PC-3 (cell line): ENCODE measurements at regions not wholly inside any gene's neighbourhood (a gene's known extent, or its start where the extent isn't known, plus 50 kb on each side); places are given as distances from the start of the nearest gene placed in this dataset.

Experiments
- ATAC-seq: fragments of 200-7000 bp; cut with Tn5 transposase; 2 replicates; pipeline ENCODE4 v1.9.1; 2020; ENCODE audit warnings: mild to moderate bottlenecking, moderate library complexity
- BruUV-seq: library from RNA; stranded (reverse); fragments of 400-500 nt; replicated peaks from 2 replicates; lab custom pipeline; 2021; lab: Mats Ljungman, UMichigan
- CTCF ChIA-PET: fragments of 300-600 bp; sonication (Branson Sonifier 250); formaldehyde crosslinking; loops from one replicate; lab custom pipeline; 2022; ENCODE audit warnings: antibody characterized with exemption; lab: Charles Lee
- POLR2A ChIA-PET: fragments of 300-600 bp; sonication (Branson Sonifier 250); formaldehyde crosslinking; loops from one replicate; lab custom pipeline; 2022; ENCODE audit warnings: antibody characterized with exemption; ENCODE audit not compliant: unreplicated experiment; lab: Charles Lee
- DNase-seq: peaks from one replicate; pipeline ENCODE4 v3.0.0-alpha.2; 2015
- H2AFZ ChIP-seq: fragments of 300-600 bp; sonication (generic); 2 replicates; pipeline ENCODE4 v1.6.0; 2016; ENCODE audit warnings: antibody characterized with exemption, low read length
- H3F3A ChIP-seq: fragments of 300-600 bp; sonication (generic); one replicate; pipeline ENCODE4 v1.6.0; 2017; ENCODE audit warnings: antibody characterized with exemption, low read length, control low read depth, mild to moderate bottlenecking; ENCODE audit not compliant: unreplicated experiment
- H3K27ac ChIP-seq: fragments of 300-600 bp; sonication (generic); 2 replicates; pipeline ENCODE4 v1.5.1; 2016; ENCODE audit warnings: mild to moderate bottlenecking, low read length
- H3K27me3 ChIP-seq: fragments of 300-600 bp; sonication (generic); 2 replicates; pipeline ENCODE4 v1.6.1; 2016; ENCODE audit warnings: low read length, mixed read lengths
- H3K36me3 ChIP-seq: fragments of 300-600 bp; sonication (generic); 2 replicates; pipeline ENCODE4 v1.6.1; 2016; ENCODE audit warnings: low read depth, mixed run types, low read length, mixed read lengths
- H3K4me1 ChIP-seq: fragments of 300-600 bp; sonication (generic); 2 replicates; pipeline ENCODE4 v1.5.1; 2016; ENCODE audit warnings: low read length; ENCODE audit not compliant: insufficient read depth
- H3K4me2 ChIP-seq: fragments of 300-600 bp; sonication (generic); 2 replicates; pipeline ENCODE4 v1.6.0; 2016; ENCODE audit warnings: low read length
- H3K4me3 ChIP-seq: fragments of 300-600 bp; sonication (generic); 2 replicates; pipeline ENCODE4 v1.5.1; 2016; ENCODE audit warnings: mild to moderate bottlenecking, low read length, mixed read lengths
- H3K79me2 ChIP-seq: fragments of 300-600 bp; sonication (generic); 2 replicates; pipeline ENCODE4 v1.6.1; 2017; ENCODE audit warnings: low read length, mixed read lengths
- H3K9ac ChIP-seq: fragments of 300-600 bp; sonication (generic); 2 replicates; pipeline ENCODE4 v1.6.0; 2016; ENCODE audit warnings: mild to moderate bottlenecking, low read length
- H3K9me2 ChIP-seq: fragments of 300-600 bp; sonication (generic); replicated peaks from 2 replicates; pipeline ENCODE4 v1.6.1; 2016; ENCODE audit warnings: mixed run types, low read length, mixed read lengths
- H3K9me3 ChIP-seq: fragments of 300-600 bp; sonication (generic); 2 replicates; pipeline ENCODE4 v1.6.1; 2016; ENCODE audit warnings: low read length, mixed read lengths
- H4K20me1 ChIP-seq: fragments of 300-600 bp; sonication (generic); 2 replicates; pipeline ENCODE4 v1.6.1; 2016; ENCODE audit warnings: low read length, mixed read lengths
- CTCF ChIP-seq: fragments of 300-600 bp; sonication (generic); conservative IDR thresholded peaks from 2 replicates; pipeline ENCODE4 v1.5.1; 2017; ENCODE audit warnings: antibody characterized with exemption, low read depth, mild to moderate bottlenecking, low read length
- EZH2 ChIP-seq: fragments of 300-600 bp; sonication (generic); IDR thresholded peaks from one replicate; pipeline ENCODE4 v1.6.1; 2017; ENCODE audit warnings: antibody characterized with exemption, mild to moderate bottlenecking, low read length; ENCODE audit not compliant: unreplicated experiment
- EZH2phosphoT487 ChIP-seq: fragments of 300-600 bp; sonication (generic); IDR thresholded peaks from 2 replicates; pipeline ENCODE4 v1.6.1; 2018; ENCODE audit warnings: mild to moderate bottlenecking, antibody characterized with exemption, low read length, borderline replicate concordance
- intact Hi-C: fragments of 100-400 bp; cut with micrococcal nuclease; formaldehyde crosslinking; loops from 2 replicates; pipeline ENCODE4 v1.9.0; 2023

GRCh38 chr6:164356814-164357213 is 942.3 kb downstream of the QKI start:
- Histone ChIP-seq H3K36me3 (no peaks in the 10 kb centered on the region), H3K4me2 (no peak overlapping the region), H3K9me3 (no peaks in the 10 kb centered on the region), H3F3A (no peaks in the 10 kb centered on the region), H3K9me2 (no peaks in the 10 kb centered on the region), H3K79me2 (no peaks in the 10 kb centered on the region), H3K27ac (no peak overlapping the region), H2AFZ (no peak overlapping the region), H3K27me3 (no peaks in the 10 kb centered on the region), H3K4me1 (no peaks in the 10 kb centered on the region), H3K9ac (no peak overlapping the region), H4K20me1 (no peaks in the 10 kb centered on the region), H3K4me3 (no peak overlapping the region)
- intact Hi-C loops: no loop called here
- CTCF ChIA-PET: no interaction called here
- ATAC-seq (no peak), DNase-seq (no peak)
- TF ChIP-seq EZH2phosphoT487: no peak
- no peak for TF ChIP-seq EZH2
- TF ChIP-seq CTCF: no peak
- POLR2A ChIA-PET: no interaction called here
- BruUV-seq: no TSS peak

- Histone ChIP-seq H3K9ac (no peak overlapping the region), H3K9me3 (no peaks in the 10 kb centered on the region), H3K27me3 (no peaks in the 10 kb centered on the region), H3K4me3 (no peak overlapping the region), H3K4me1 (no peaks in the 10 kb centered on the region), H3K27ac (no peak overlapping the region), H3K79me2 (no peaks in the 10 kb centered on the region), H3K4me2 (no peak overlapping the region), H3K36me3 (no peaks in the 10 kb centered on the region), H3F3A (no peaks in the 10 kb centered on the region), H3K9me2 (no peaks in the 10 kb centered on the region), H2AFZ (no peak overlapping the region), H4K20me1 (no peaks in the 10 kb centered on the region)
- ATAC-seq (no peak), DNase-seq (no peak)
- no TSS peak for BruUV-seq
- POLR2A ChIA-PET: no interaction called here
- CTCF ChIA-PET: no interaction called here
- intact Hi-C loops: no loop called here
- TF ChIP-seq CTCF (no peak), EZH2 (no peak), EZH2phosphoT487 (no peak)
These were observed 932.9 kb downstream of the QKI start for GRCh38 chr6:164347455-164347854.

- no peaks in the 10 kb centered on the region for H3K9me2 ChIP-seq
- no peaks in the 10 kb centered on the region for H3K9me3 ChIP-seq
- no peak overlapping the region for H2AFZ ChIP-seq
- H3K27ac ChIP-seq: no peak overlapping the region
- no peaks in the 10 kb centered on the region for H4K20me1 ChIP-seq
- no peaks in the 10 kb centered on the region for H3K4me1 ChIP-seq
- no peak for DNase-seq
- no peaks in the 10 kb centered on the region for H3K79me2 ChIP-seq
- H3K4me3 ChIP-seq: no peak overlapping the region
- intact Hi-C loops: no loop called here
- BruUV-seq: no TSS peak
- no peaks in the 10 kb centered on the region for H3F3A ChIP-seq
- H3K27me3 ChIP-seq: no peaks in the 10 kb centered on the region
- no peak for ATAC-seq
- CTCF ChIA-PET: no interaction called here
- H3K9ac ChIP-seq: no peak overlapping the region
- H3K36me3 ChIP-seq: no peaks in the 10 kb centered on the region
- no peak overlapping the region for H3K4me2 ChIP-seq
- TF ChIP-seq EZH2phosphoT487 (no peak), EZH2 (no peak), CTCF (no peak)
- POLR2A ChIA-PET: no interaction called here
These were observed 932.1 kb downstream of the QKI start for GRCh38 chr6:164346631-164347030.
